Stimulated activated naive CD8-positive, alpha-beta T cell treated with anti-CD3 and anti-CD28 coated beads, Interleukin-15, Interleukin-2, amounts not matched to agents 100 ng/mL and 50 ng/mL, for 24 hours (primary cell): ENCODE measurements at regions not wholly inside any gene's neighbourhood (a gene's known extent, or its start where the extent isn't known, plus 50 kb on each side); places are given as distances from the start of the nearest gene placed in this dataset.
"Not testable (repeated sequence)": the region's sequence is repeated elsewhere in the genome, so short reads cannot be mapped to it uniquely, and the experiment has no call there.

Source experiments
- H3K27ac Mint-ChIP-seq: one replicate; pipeline ENCODE4 v1.8.0; 2021; ENCODE audit warnings: mild to moderate bottlenecking, mixed read lengths
- H3K27me3 Mint-ChIP-seq: one replicate; pipeline ENCODE4 v1.8.0; 2021; ENCODE audit warnings: mixed read lengths
- H3K36me3 Mint-ChIP-seq: one replicate; pipeline ENCODE4 v1.8.0; 2021; ENCODE audit warnings: low read depth, mixed read lengths
- H3K4me1 Mint-ChIP-seq: one replicate; pipeline ENCODE4 v1.8.0; 2021; ENCODE audit warnings: low read depth, mixed read lengths
- H3K4me3 Mint-ChIP-seq: one replicate; pipeline ENCODE4 v1.8.0; 2021; ENCODE audit warnings: mild to moderate bottlenecking, mixed read lengths
- H3K9me3 Mint-ChIP-seq: one replicate; pipeline ENCODE4 v1.8.0; 2021; ENCODE audit warnings: mixed read lengths

GRCh38 chr4:166153548-166153947, 280.5 kb downstream of the TLL1 start:
- H3K9me3 Mint-ChIP-seq, result no peaks in the 10 kb centered on the region

GRCh38 chr4:166162327-166162726, 289.3 kb downstream of the TLL1 start:
- Mint-ChIP-seq H3K27me3 (peaks cover 4% of the 10 kb centered on the region), H3K36me3 (no peaks in the 10 kb centered on the region), H3K4me3 (no peak overlapping the region), H3K9me3 (no peaks in the 10 kb centered on the region), H3K4me1 (no peaks in the 10 kb centered on the region), H3K27ac (no peak overlapping the region)

More at GRCh38 chr4:166153548-166153947, 280.5 kb downstream of the TLL1 start:
- Mint-ChIP-seq H3K4me1 (no peaks in the 10 kb centered on the region), H3K27me3 (no peaks in the 10 kb centered on the region), H3K27ac (no peak overlapping the region), H3K36me3 (no peaks in the 10 kb centered on the region), H3K4me3 (no peak overlapping the region)

- Mint-ChIP-seq H3K36me3 (no peaks in the 10 kb centered on the region), H3K9me3 (no peaks in the 10 kb centered on the region), H3K4me3 (no peak overlapping the region), H3K27ac (no peak overlapping the region), H3K4me1 (no peaks in the 10 kb centered on the region), H3K27me3 (peaks cover 4% of the 10 kb centered on the region)
Observed at GRCh38 chr4:166165829-166166420, 292.9 kb downstream of the TLL1 start.

- Mint-ChIP-seq H3K9me3 (no peaks in the 10 kb centered on the region), H3K27me3 (peaks cover 4% of the 10 kb centered on the region), H3K27ac (no peak overlapping the region), H3K36me3 (no peaks in the 10 kb centered on the region), H3K4me1 (no peaks in the 10 kb centered on the region), H3K4me3 (no peak overlapping the region)
Observed at GRCh38 chr4:166169111-166169510, 296.1 kb downstream of the TLL1 start.

GRCh38 chr4:166172619-166173018, 299.6 kb downstream of the TLL1 start:
- no peaks in the 10 kb centered on the region for H3K36me3 Mint-ChIP-seq
- H3K27ac Mint-ChIP-seq, result no peak overlapping the region
- no peaks in the 10 kb centered on the region for H3K9me3 Mint-ChIP-seq
- H3K4me1 Mint-ChIP-seq, result no peaks in the 10 kb centered on the region
- H3K4me3 Mint-ChIP-seq, result no peak overlapping the region
- no peaks in the 10 kb centered on the region for H3K27me3 Mint-ChIP-seq

GRCh38 chr4:166174717-166175490, 301.9 kb downstream of the TLL1 start:
- Mint-ChIP-seq H3K4me3 (no peak overlapping the region), H3K36me3 (no peaks in the 10 kb centered on the region), H3K4me1 (no peaks in the 10 kb centered on the region), H3K27ac (no peak overlapping the region), H3K27me3 (no peaks in the 10 kb centered on the region), H3K9me3 (no peaks in the 10 kb centered on the region)

GRCh38 chr4:166182145-166182544, 309.1 kb downstream of the TLL1 start:
- H3K27me3 Mint-ChIP-seq, result no peaks in the 10 kb centered on the region

GRCh38 chr4:166195101-166195500, 322.1 kb downstream of the TLL1 start:
- Mint-ChIP-seq H3K4me3 (no peak overlapping the region), H3K27me3 (no peaks in the 10 kb centered on the region), H3K36me3 (no peaks in the 10 kb centered on the region), H3K4me1 (no peaks in the 10 kb centered on the region), H3K27ac (no peak overlapping the region), H3K9me3 (peaks cover 7% of the 10 kb centered on the region)

More at GRCh38 chr4:166182145-166182544, 309.1 kb downstream of the TLL1 start:
- H3K9me3 Mint-ChIP-seq, result no peaks in the 10 kb centered on the region
- no peak overlapping the region for H3K4me3 Mint-ChIP-seq
- H3K4me1 Mint-ChIP-seq, result no peaks in the 10 kb centered on the region
- H3K27ac Mint-ChIP-seq, result no peak overlapping the region
- no peaks in the 10 kb centered on the region for H3K36me3 Mint-ChIP-seq

GRCh38 chr4:166197166-166197565, 324.1 kb downstream of the TLL1 start:
- no peak overlapping the region for H3K4me3 Mint-ChIP-seq
- H3K27ac Mint-ChIP-seq, result no peak overlapping the region
- no peaks in the 10 kb centered on the region for H3K36me3 Mint-ChIP-seq
- no peaks in the 10 kb centered on the region for H3K27me3 Mint-ChIP-seq
- H3K4me1 Mint-ChIP-seq, result no peaks in the 10 kb centered on the region
- H3K9me3 Mint-ChIP-seq, result no peaks in the 10 kb centered on the region

GRCh38 chr4:166198041-166198440, 325.0 kb downstream of the TLL1 start:
- Mint-ChIP-seq H3K36me3 (no peaks in the 10 kb centered on the region), H3K4me3 (no peak overlapping the region), H3K9me3 (no peaks in the 10 kb centered on the region), H3K27me3 (no peaks in the 10 kb centered on the region), H3K4me1 (no peaks in the 10 kb centered on the region), H3K27ac (no peak overlapping the region)

GRCh38 chr4:166198516-166199310, 325.7 kb downstream of the TLL1 start:
- no peaks in the 10 kb centered on the region for H3K9me3 Mint-ChIP-seq
- H3K4me1 Mint-ChIP-seq, result no peaks in the 10 kb centered on the region
- H3K36me3 Mint-ChIP-seq, result no peaks in the 10 kb centered on the region
- H3K27ac Mint-ChIP-seq, result no peak overlapping the region
- no peaks in the 10 kb centered on the region for H3K27me3 Mint-ChIP-seq
- no peak overlapping the region for H3K4me3 Mint-ChIP-seq

GRCh38 chr4:166202991-166203390, 330.0 kb downstream of the TLL1 start:
- Mint-ChIP-seq H3K9me3 (no peaks in the 10 kb centered on the region), H3K4me3 (no peak overlapping the region), H3K4me1 (no peaks in the 10 kb centered on the region), H3K27me3 (no peaks in the 10 kb centered on the region), H3K27ac (no peak overlapping the region), H3K36me3 (no peaks in the 10 kb centered on the region)

GRCh38 chr4:166212326-166212725, 339.3 kb downstream of the TLL1 start:
- H3K9me3 Mint-ChIP-seq, result peaks cover 14% of the 10 kb centered on the region
- H3K27me3 Mint-ChIP-seq, H3K4me1 Mint-ChIP-seq, H3K36me3 Mint-ChIP-seq, H3K27ac Mint-ChIP-seq, H3K4me3 Mint-ChIP-seq: not testable (repeated sequence)

GRCh38 chr4:166222271-166222670, 349.2 kb downstream of the TLL1 start:
- Mint-ChIP-seq H3K27ac (no peak overlapping the region), H3K9me3 (no peaks in the 10 kb centered on the region), H3K27me3 (no peaks in the 10 kb centered on the region), H3K36me3 (no peaks in the 10 kb centered on the region), H3K4me1 (no peaks in the 10 kb centered on the region), H3K4me3 (no peak overlapping the region)

GRCh38 chr4:166228112-166228511, 355.1 kb downstream of the TLL1 start:
- no peaks in the 10 kb centered on the region for H3K4me1 Mint-ChIP-seq
- H3K4me3 Mint-ChIP-seq, result no peak overlapping the region
- no peaks in the 10 kb centered on the region for H3K36me3 Mint-ChIP-seq

More at GRCh38 chr4:166228112-166228511, 355.1 kb downstream of the TLL1 start:
- Mint-ChIP-seq H3K9me3 (no peaks in the 10 kb centered on the region), H3K27ac (no peak overlapping the region), H3K27me3 (no peaks in the 10 kb centered on the region)
